Right atrium auricular region (tissue), 2 donors: ENCODE measurements at regions not wholly inside any gene's neighbourhood (a gene's known extent, or its start where the extent isn't known, plus 50 kb on each side); places are given as distances from the start of the nearest gene placed in this dataset.

Experiments
- DNase-seq: peaks from one replicate; pipeline ENCODE4 v3.0.0-alpha.2; 2019; ENCODE audit warnings: low spot score
- H3K27ac ChIP-seq, 2 donors: fragments of 200-600 bp; sonication (generic); 1 replicate in 1 of 2; 2 replicates in 1 of 2; pipeline ENCODE4 v1.5.1; 2016 to 2019
- H3K27me3 ChIP-seq, 2 donors: fragments of 200-600 bp; sonication (generic); one replicate each; pipeline versions ENCODE4 v1.5.1 to v1.6.0; 2017 to 2019
- H3K36me3 ChIP-seq: fragments of 200-600 bp; sonication (generic); one replicate; pipeline ENCODE4 v1.5.1; 2016
- H3K4me1 ChIP-seq, 2 donors: fragments of 200-600 bp; sonication (generic); one replicate each; pipeline versions ENCODE4 v1.5.1 to v1.6.0; 2017 to 2019
- H3K4me3 ChIP-seq, 2 donors: fragments of 200-600 bp; sonication (generic); 1 replicate in 1 of 2; 2 replicates in 1 of 2; pipeline ENCODE4 v1.5.1; 2017 to 2019; ENCODE audit warnings: mild to moderate bottlenecking in 1 of 2, moderate library complexity in 1 of 2
- H3K9me3 ChIP-seq, 2 donors: fragments of 200-600 bp; sonication (generic); one replicate each; pipeline ENCODE4 v1.5.1; 2019
- TF ChIP-seq, protein P1 (sequence below), 2 donors: fragments of 200-600 bp; sonication (generic); IDR thresholded peaks; one replicate each; pipeline ENCODE4 v1.5.1; 2019; ENCODE audit warnings: antibody characterized with exemption in 2 of 2

DNA sequence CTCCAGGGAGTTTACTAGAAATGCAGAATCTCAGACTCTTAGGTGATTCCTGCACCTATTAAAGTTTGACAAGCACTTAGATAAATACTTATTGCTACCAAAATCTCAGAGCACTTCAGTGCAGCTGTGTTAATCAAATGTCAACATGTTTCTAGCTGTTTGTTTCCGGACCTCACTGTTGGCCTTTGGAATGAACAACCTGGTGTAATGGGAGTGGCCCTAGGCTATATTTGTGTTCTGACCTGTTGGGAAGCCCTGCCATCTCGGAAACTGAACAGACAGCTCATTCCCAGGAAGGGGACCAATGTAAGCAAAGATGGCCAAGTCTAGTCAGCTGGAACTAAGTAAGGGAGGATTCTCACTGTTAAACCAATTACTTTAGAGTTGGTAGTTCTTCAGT is 145.0 kb upstream of the SLC28A3 start:
- Histone ChIP-seq H3K36me3 (no peaks in the 10 kb centered on the region), H3K4me3 (no peak overlapping the region), H3K4me1 (peaks cover 0 to 16% of the 10 kb centered on the region in 2 donors), H3K27me3 (no peaks in the 10 kb centered on the region), H3K9me3 (no peaks in the 10 kb centered on the region), H3K27ac (no peak overlapping the region)
- TF ChIP-seq, protein P1, sequence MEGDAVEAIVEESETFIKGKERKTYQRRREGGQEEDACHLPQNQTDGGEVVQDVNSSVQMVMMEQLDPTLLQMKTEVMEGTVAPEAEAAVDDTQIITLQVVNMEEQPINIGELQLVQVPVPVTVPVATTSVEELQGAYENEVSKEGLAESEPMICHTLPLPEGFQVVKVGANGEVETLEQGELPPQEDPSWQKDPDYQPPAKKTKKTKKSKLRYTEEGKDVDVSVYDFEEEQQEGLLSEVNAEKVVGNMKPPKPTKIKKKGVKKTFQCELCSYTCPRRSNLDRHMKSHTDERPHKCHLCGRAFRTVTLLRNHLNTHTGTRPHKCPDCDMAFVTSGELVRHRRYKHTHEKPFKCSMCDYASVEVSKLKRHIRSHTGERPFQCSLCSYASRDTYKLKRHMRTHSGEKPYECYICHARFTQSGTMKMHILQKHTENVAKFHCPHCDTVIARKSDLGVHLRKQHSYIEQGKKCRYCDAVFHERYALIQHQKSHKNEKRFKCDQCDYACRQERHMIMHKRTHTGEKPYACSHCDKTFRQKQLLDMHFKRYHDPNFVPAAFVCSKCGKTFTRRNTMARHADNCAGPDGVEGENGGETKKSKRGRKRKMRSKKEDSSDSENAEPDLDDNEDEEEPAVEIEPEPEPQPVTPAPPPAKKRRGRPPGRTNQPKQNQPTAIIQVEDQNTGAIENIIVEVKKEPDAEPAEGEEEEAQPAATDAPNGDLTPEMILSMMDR (IDR thresholded peaks at IDR 0.05), result no peak
- no peak for DNase-seq

GRCh38 chr9:84486663-84487062 is 146.1 kb upstream of the SLC28A3 start:
- TF ChIP-seq, protein P1 (IDR thresholded peaks at IDR 0.05), result no peak
- peaks cover 0 to 11% of the 10 kb centered on the region in 2 donors for H3K4me1 ChIP-seq
- H3K4me3 ChIP-seq, result no peak overlapping the region
- H3K36me3 ChIP-seq, result no peaks in the 10 kb centered on the region
- no peaks in the 10 kb centered on the region for H3K27me3 ChIP-seq
- DNase-seq, result no peak
- H3K27ac ChIP-seq, result no peak overlapping the region
- H3K9me3 ChIP-seq, result no peaks in the 10 kb centered on the region

GRCh38 chr9:84490206-84490841 is 149.8 kb upstream of the SLC28A3 start:
- H3K4me1 ChIP-seq, result no peaks in the 10 kb centered on the region
- H3K27me3 ChIP-seq, result no peaks in the 10 kb centered on the region
- no peak for DNase-seq
- H3K27ac ChIP-seq, result no peak overlapping the region
- TF ChIP-seq, protein P1 (IDR thresholded peaks at IDR 0.05), result no peak
- no peaks in the 10 kb centered on the region for H3K36me3 ChIP-seq
- no peaks in the 10 kb centered on the region for H3K9me3 ChIP-seq
- no peak overlapping the region for H3K4me3 ChIP-seq

- TF ChIP-seq, protein P1 (IDR thresholded peaks at IDR 0.05), result no peak
- DNase-seq, result no peak
- H3K36me3 ChIP-seq, result no peaks in the 10 kb centered on the region
- H3K4me3 ChIP-seq, result no peak overlapping the region
- no peak overlapping the region for H3K27ac ChIP-seq
- H3K4me1 ChIP-seq, result no peaks in the 10 kb centered on the region
- no peaks in the 10 kb centered on the region for H3K9me3 ChIP-seq
- no peaks in the 10 kb centered on the region for H3K27me3 ChIP-seq
Observed at GRCh38 chr9:84490842-84491325, 150.3 kb upstream of the SLC28A3 start.

DNA sequence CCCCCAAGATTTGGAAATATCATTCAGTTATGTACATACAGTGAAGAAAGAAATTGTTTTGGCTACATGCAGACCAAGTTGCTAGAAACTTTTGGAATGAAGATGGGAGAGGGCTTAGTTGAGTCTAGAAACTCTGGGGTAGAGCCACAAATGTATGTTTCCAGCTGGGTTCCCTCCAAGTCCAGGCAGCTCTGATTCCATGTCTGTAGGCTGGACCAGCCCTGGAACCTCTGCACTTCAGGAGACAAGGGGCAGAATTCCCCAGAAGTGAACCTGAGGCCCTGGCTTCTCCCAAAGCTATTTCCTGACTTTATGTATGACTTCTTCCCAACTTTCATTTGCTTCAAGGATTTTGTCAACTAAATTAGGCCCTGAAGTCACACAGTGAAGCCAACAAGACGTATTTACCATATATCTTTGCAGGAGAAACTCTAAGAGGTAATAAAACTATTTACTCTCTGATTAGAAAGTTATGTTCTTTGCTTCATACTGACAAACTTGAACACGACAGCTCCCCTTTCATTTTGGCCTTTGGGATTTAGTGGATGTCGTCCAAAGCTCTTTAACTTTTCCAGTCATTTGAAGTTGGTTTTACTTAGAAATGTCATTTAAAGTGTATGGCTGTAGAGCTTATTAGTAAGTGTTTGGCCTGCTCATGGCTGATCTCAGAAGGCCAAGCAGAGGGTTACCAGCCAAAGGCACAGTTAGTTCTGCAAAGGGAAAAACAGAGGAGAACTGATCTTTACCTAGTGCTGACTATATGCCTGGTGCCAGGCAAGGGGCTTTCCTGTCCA is 152.0 kb upstream of the SLC28A3 start:
- Histone ChIP-seq H3K4me3 (no peak overlapping the region), H3K27me3 (no peaks in the 10 kb centered on the region), H3K9me3 (no peaks in the 10 kb centered on the region), H3K36me3 (no peaks in the 10 kb centered on the region), H3K27ac (no peak overlapping the region), H3K4me1 (no peaks in the 10 kb centered on the region)
- DNase-seq, result no peak
- TF ChIP-seq, protein P1 (IDR thresholded peaks at IDR 0.05), result no peak
